Subcutaneous abdominal adipose tissue (tissue), 5 donors: ENCODE measurements at regions not wholly inside any gene's neighbourhood (a gene's known extent, or its start where the extent isn't known, plus 50 kb on each side); places are given as distances from the start of the nearest gene placed in this dataset.
"Not testable (repeated sequence)": the region's sequence is repeated elsewhere in the genome, so short reads cannot be mapped to it uniquely, and the experiment has no call there.

Experiments
- H3K27ac ChIP-seq: one replicate; pipeline ENCODE4 v1.7.0; 2013; ENCODE audit warnings: low read depth, mild to moderate bottlenecking, inconsistent platforms, low read length, moderate library complexity
- H3K27me3 ChIP-seq, 5 donors: one replicate each; pipeline ENCODE4 v1.7.0; 2013; ENCODE audit warnings: low read length in 5 of 5, inconsistent platforms in 1 of 5; ENCODE audit not compliant: control insufficient read depth in 5 of 5, insufficient read depth in 4 of 5
- H3K36me3 ChIP-seq, 5 donors: one replicate each; pipeline ENCODE4 v1.7.0; 2013; ENCODE audit warnings: low read length in 5 of 5; ENCODE audit not compliant: control insufficient read depth in 5 of 5, insufficient read depth in 5 of 5
- H3K4me1 ChIP-seq, 5 donors: one replicate each; pipeline ENCODE4 v1.7.0; 2013; ENCODE audit warnings: low read length in 5 of 5, mild to moderate bottlenecking in 3 of 5, moderate library complexity in 1 of 5; ENCODE audit not compliant: control insufficient read depth in 5 of 5, insufficient read depth in 5 of 5
- H3K4me3 ChIP-seq, 5 donors: one replicate each; pipeline ENCODE4 v1.7.0; 2013; ENCODE audit warnings: low read length in 5 of 5, low read depth in 1 of 5
- H3K9ac ChIP-seq, 5 donors: one replicate each; pipeline ENCODE4 v1.7.0; 2013; ENCODE audit warnings: low read length in 5 of 5, mild to moderate bottlenecking in 4 of 5, moderate library complexity in 3 of 5
- H3K9me3 ChIP-seq, 5 donors: one replicate each; pipeline ENCODE4 v1.7.0; 2013; ENCODE audit warnings: low read length in 5 of 5; ENCODE audit not compliant: control insufficient read depth in 5 of 5
- donor health status: healthy.
- donor health status: healthy.
- donor health status: healthy.
- donor health status: healthy.
- donor health status: healthy.

GRCh38 chr10:29772403-29772802, 137.6 kb upstream of the SVIL start:
- Histone ChIP-seq H3K27me3 (no peaks in the 10 kb centered on the region), H3K27ac (no peak overlapping the region), H3K4me3 (no peak overlapping the region), H3K9ac (no peak overlapping the region), H3K36me3 (no peaks in the 10 kb centered on the region), H3K4me1 (no peaks in the 10 kb centered on the region), H3K9me3 (no peaks in the 10 kb centered on the region)

GRCh38 chr10:29771376-29771775, 136.6 kb upstream of the SVIL start:
- no peaks in the 10 kb centered on the region for H3K27me3 ChIP-seq
- H3K9me3 ChIP-seq = no peaks in the 10 kb centered on the region
- H3K4me1 ChIP-seq = no peaks in the 10 kb centered on the region
- H3K27ac ChIP-seq = no peak overlapping the region
- no peaks in the 10 kb centered on the region for H3K36me3 ChIP-seq
- H3K4me3 ChIP-seq = no peak overlapping the region
- H3K9ac ChIP-seq = no peak overlapping the region

DNA sequence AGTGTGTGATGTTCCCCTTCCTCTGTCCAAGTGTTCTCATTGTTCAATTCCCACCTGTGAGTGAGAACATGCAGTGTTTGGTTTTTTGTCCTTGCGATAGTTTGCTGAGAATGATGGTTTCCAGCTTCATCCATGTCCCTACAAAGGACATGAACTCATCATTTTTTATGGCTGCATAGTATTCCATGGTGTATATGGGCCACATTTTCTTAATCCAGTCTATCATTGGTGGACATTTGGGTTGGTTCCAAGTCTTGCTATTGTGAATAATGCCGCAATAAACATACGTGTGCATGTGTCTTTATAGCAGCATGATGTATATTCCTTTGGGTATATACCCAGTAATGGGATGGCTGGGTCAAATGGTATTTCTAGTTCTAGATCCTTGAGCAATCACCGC, 134.5 kb upstream of the SVIL start:
- H3K27ac ChIP-seq, H3K36me3 ChIP-seq, H3K27me3 ChIP-seq, H3K4me1 ChIP-seq, H3K9me3 ChIP-seq, H3K4me3 ChIP-seq, H3K9ac ChIP-seq: not testable (repeated sequence)

DNA sequence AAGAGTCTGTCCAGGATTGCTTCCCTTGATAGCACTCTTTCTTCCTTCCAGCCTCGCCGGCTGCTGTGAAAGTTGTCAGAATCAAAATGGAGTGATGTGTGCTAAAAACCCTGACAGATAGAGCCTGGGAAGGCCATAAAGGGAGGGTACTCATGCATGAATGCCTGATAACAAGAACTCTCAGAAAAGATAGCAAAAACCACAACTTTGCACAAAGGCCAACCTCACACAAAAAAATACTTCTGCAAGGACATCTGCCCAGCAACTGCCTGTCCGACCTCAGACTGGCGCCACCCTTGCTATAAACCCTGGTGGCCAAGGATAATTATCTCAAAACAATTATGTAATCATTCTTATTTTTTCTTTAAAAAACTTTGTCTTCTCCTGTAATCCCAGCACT, 133.2 kb upstream of the SVIL start:
- Histone ChIP-seq H3K9me3 (no peaks in the 10 kb centered on the region), H3K4me3 (no peak overlapping the region), H3K4me1 (no peaks in the 10 kb centered on the region), H3K27me3 (no peaks in the 10 kb centered on the region), H3K36me3 (no peaks in the 10 kb centered on the region), H3K9ac (no peak overlapping the region), H3K27ac (no peak overlapping the region)

DNA sequence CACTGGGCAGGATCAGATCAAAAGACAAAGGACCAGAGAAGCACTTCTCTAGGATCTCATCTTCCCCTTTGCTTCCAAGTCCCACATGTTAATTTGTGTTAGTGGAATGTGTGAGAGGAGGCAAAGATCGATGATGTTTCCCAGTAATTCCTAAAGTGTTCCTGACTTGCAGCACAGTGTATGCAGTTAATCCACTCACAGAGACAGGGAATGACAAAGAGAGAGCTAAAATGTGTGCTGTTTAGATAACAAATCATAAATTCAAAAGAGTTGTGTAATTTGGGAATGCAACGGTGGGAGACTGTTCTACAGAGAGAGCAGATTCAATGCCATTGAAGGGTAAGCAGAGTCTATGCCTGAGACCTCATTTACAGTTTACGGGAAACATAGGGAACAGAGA, 132.0 kb upstream of the SVIL start:
- Histone ChIP-seq H3K9ac (no peak overlapping the region), H3K27ac (no peak overlapping the region), H3K4me3 (no peak overlapping the region), H3K36me3 (no peaks in the 10 kb centered on the region), H3K9me3 (no peaks in the 10 kb centered on the region), H3K27me3 (no peaks in the 10 kb centered on the region), H3K4me1 (no peaks in the 10 kb centered on the region)

DNA sequence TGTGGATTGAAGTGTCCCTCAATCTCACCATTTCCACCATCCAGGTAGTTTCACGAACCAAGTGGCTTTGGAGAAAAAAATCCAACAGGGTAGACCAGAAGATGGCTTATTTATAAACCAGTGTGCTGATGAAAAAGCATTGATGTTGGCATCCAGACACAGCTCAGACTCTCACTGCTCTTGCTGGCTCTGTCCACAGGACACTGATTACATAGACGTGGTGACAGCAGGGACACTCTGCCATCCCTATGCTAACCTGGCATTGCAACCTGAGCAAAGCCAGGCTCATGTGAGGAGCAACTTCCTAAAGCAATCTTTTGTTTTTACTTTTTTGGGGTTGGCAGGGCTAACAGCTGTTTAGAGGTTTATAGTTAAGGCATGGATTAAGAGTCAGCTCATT, 130.6 kb upstream of the SVIL start:
- Histone ChIP-seq H3K4me3 (no peak overlapping the region), H3K36me3 (no peaks in the 10 kb centered on the region), H3K27me3 (no peaks in the 10 kb centered on the region), H3K4me1 (no peaks in the 10 kb centered on the region), H3K9ac (no peak overlapping the region), H3K9me3 (no peaks in the 10 kb centered on the region), H3K27ac (no peak overlapping the region)

- H3K27me3 ChIP-seq = no peaks in the 10 kb centered on the region
- H3K9me3 ChIP-seq = no peaks in the 10 kb centered on the region
- H3K9ac ChIP-seq = no peak overlapping the region
- no peak overlapping the region for H3K4me3 ChIP-seq
- H3K4me1 ChIP-seq = no peaks in the 10 kb centered on the region
- H3K27ac ChIP-seq = no peak overlapping the region
- no peaks in the 10 kb centered on the region for H3K36me3 ChIP-seq
Measured at GRCh38 chr10:29763396-29763795, 128.6 kb upstream of the SVIL start.

GRCh38 chr10:29761916-29762315, 127.1 kb upstream of the SVIL start:
- H3K4me1 ChIP-seq = peaks cover 0 to 11% (median 0%) of the 10 kb centered on the region in 5 donors
- H3K27me3 ChIP-seq = no peaks in the 10 kb centered on the region
- no peak overlapping the region for H3K9ac ChIP-seq
- no peaks in the 10 kb centered on the region for H3K36me3 ChIP-seq
- no peak overlapping the region for H3K27ac ChIP-seq
- H3K4me3 ChIP-seq = no peak overlapping the region
- no peaks in the 10 kb centered on the region for H3K9me3 ChIP-seq

DNA sequence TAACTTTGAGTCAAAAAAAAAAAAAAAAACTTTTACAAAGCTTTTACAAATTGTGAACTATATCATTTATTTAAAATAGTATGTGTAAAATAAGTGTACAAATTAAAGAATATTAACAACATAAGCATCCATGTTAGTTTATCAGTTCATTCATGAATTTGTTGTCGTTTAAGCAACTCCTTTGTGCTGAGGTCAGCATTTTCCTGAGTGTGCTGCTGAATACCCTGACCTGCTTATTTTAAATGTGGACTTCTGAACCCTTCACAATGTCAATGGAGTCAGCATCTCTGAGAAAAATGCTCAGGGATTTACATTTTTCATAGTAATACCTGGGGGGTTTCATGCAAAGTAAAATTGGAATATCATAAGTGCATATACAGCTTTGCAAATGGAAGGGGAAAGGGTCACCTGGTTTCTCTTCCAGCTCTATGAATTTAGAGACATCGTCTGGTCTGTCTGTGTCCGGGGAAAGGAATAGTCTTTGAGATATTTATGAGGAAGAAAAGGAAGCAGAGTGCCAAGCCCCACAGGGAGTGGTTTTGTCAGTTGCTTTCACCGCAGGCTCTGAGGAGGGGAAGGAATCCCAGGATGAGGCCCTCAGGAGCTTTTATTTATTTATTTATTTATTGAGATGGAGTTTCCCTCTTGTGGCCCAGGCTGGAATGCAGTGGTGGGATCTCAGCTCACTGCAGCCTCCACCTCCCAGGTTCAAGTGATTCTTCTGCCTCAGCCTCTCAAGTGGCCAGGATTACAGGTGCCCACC, 125.5 kb upstream of the SVIL start:
- Histone ChIP-seq H3K27me3 (no peaks in the 10 kb centered on the region), H3K27ac (no peak overlapping the region), H3K9ac (no peak overlapping the region)

GRCh38 chr10:29757551-29758297, 123.0 kb upstream of the SVIL start:
- Histone ChIP-seq H3K4me3 (no peak overlapping the region), H3K27me3 (no peaks in the 10 kb centered on the region), H3K9ac (no peak overlapping the region), H3K36me3 (no peaks in the 10 kb centered on the region), H3K9me3 (no peaks in the 10 kb centered on the region), H3K4me1 (peaks cover 0 to 13% (median 0%) of the 10 kb centered on the region in 5 donors), H3K27ac (no peak overlapping the region)

More for the DNA sequence above, 125.5 kb upstream of the SVIL start:
- H3K4me1 ChIP-seq = peaks cover 0 to 13% (median 0%) of the 10 kb centered on the region in 5 donors
- no peaks in the 10 kb centered on the region for H3K36me3 ChIP-seq
- H3K9me3 ChIP-seq = no peaks in the 10 kb centered on the region
- no peak overlapping the region for H3K4me3 ChIP-seq
